GM18907 (cell line): ENCODE measurements at regions not wholly inside any gene's neighbourhood (a gene's known extent, or its start where the extent isn't known, plus 50 kb on each side); places are given as distances from the start of the nearest gene placed in this dataset.

ENCODE experiments used
- ATAC-seq: cut with Tn5 transposase; IDR thresholded peaks from one replicate; pipeline ENCODE4 v1.9.1; 2021; ENCODE audit warnings: mild to moderate bottlenecking, moderate library complexity; ENCODE audit not compliant: unreplicated experiment

- ATAC-seq: no peak
Observed at GRCh38 chr5:68475476-68475983, 260.0 kb downstream of the PIK3R1 start.

- ATAC-seq: no peak
Observed at GRCh38 chr5:68476854-68477253, 261.3 kb downstream of the PIK3R1 start.

- no peak for ATAC-seq
Observed at GRCh38 chr5:68478301-68479095, 262.9 kb downstream of the PIK3R1 start.

GRCh38 chr5:68479524-68479923, 264.0 kb downstream of the PIK3R1 start:
- ATAC-seq: no peak

- no peak for ATAC-seq
Observed at GRCh38 chr5:68480335-68480940, 264.9 kb downstream of the PIK3R1 start.

GRCh38 chr5:68482199-68482598, 266.6 kb downstream of the PIK3R1 start:
- ATAC-seq: no peak

- ATAC-seq: no peak
Observed at GRCh38 chr5:68484307-68485068, 268.9 kb downstream of the PIK3R1 start.

GRCh38 chr5:68489556-68489955, 274.0 kb downstream of the PIK3R1 start:
- no peak for ATAC-seq

- ATAC-seq: no peak
Observed at GRCh38 chr5:68490406-68490805, 274.9 kb downstream of the PIK3R1 start.

- ATAC-seq: no peak
Observed at GRCh38 chr5:68494771-68495170, 279.2 kb downstream of the PIK3R1 start.

GRCh38 chr5:68499987-68500386, 284.4 kb downstream of the PIK3R1 start:
- no peak for ATAC-seq

- ATAC-seq: no peak
Observed at GRCh38 chr5:68500813-68501212, 285.3 kb downstream of the PIK3R1 start.

- no peak for ATAC-seq
Observed at GRCh38 chr5:68502531-68502930, 287.0 kb downstream of the PIK3R1 start.

- no peak for ATAC-seq
Observed at GRCh38 chr5:68504306-68504705, 288.8 kb downstream of the PIK3R1 start.

- no peak for ATAC-seq
Observed at GRCh38 chr5:68505917-68506860, 290.6 kb downstream of the PIK3R1 start.

- no peak for ATAC-seq
Observed at GRCh38 chr5:68515514-68515913, 300.0 kb downstream of the PIK3R1 start.

GRCh38 chr5:68518286-68518685, 302.7 kb downstream of the PIK3R1 start:
- no peak for ATAC-seq

- ATAC-seq: no peak
Observed at GRCh38 chr5:68519143-68519542, 303.6 kb downstream of the PIK3R1 start.

GRCh38 chr5:68521776-68522175, 306.2 kb downstream of the PIK3R1 start:
- no peak for ATAC-seq

- ATAC-seq: no peak
Observed at GRCh38 chr5:68522863-68523262, 307.3 kb downstream of the PIK3R1 start.
